PC-3 (cell line): ENCODE measurements at regions not wholly inside any gene's neighbourhood (a gene's known extent, or its start where the extent isn't known, plus 50 kb on each side); places are given as distances from the start of the nearest gene placed in this dataset.
"Not testable (repeated sequence)": the region's sequence is repeated elsewhere in the genome, so short reads cannot be mapped to it uniquely, and the experiment has no call there.

Source experiments
- ATAC-seq: fragments of 200-7000 bp; cut with Tn5 transposase; 2 replicates; pipeline ENCODE4 v1.9.1; 2020; ENCODE audit warnings: mild to moderate bottlenecking, moderate library complexity
- BruUV-seq: library from RNA; stranded (reverse); fragments of 400-500 nt; replicated peaks from 2 replicates; lab custom pipeline; 2021; lab: Mats Ljungman, UMichigan
- CTCF ChIA-PET: fragments of 300-600 bp; sonication (Branson Sonifier 250); formaldehyde crosslinking; loops from one replicate; lab custom pipeline; 2022; ENCODE audit warnings: antibody characterized with exemption; lab: Charles Lee
- POLR2A ChIA-PET: fragments of 300-600 bp; sonication (Branson Sonifier 250); formaldehyde crosslinking; loops from one replicate; lab custom pipeline; 2022; ENCODE audit warnings: antibody characterized with exemption; ENCODE audit not compliant: unreplicated experiment; lab: Charles Lee
- DNase-seq: peaks from one replicate; pipeline ENCODE4 v3.0.0-alpha.2; 2015
- H2AFZ ChIP-seq: fragments of 300-600 bp; sonication (generic); 2 replicates; pipeline ENCODE4 v1.6.0; 2016; ENCODE audit warnings: antibody characterized with exemption, low read length
- H3F3A ChIP-seq: fragments of 300-600 bp; sonication (generic); one replicate; pipeline ENCODE4 v1.6.0; 2017; ENCODE audit warnings: antibody characterized with exemption, low read length, control low read depth, mild to moderate bottlenecking; ENCODE audit not compliant: unreplicated experiment
- H3K27ac ChIP-seq: fragments of 300-600 bp; sonication (generic); 2 replicates; pipeline ENCODE4 v1.5.1; 2016; ENCODE audit warnings: mild to moderate bottlenecking, low read length
- H3K27me3 ChIP-seq: fragments of 300-600 bp; sonication (generic); 2 replicates; pipeline ENCODE4 v1.6.1; 2016; ENCODE audit warnings: low read length, mixed read lengths
- H3K36me3 ChIP-seq: fragments of 300-600 bp; sonication (generic); 2 replicates; pipeline ENCODE4 v1.6.1; 2016; ENCODE audit warnings: low read depth, mixed run types, low read length, mixed read lengths
- H3K4me1 ChIP-seq: fragments of 300-600 bp; sonication (generic); 2 replicates; pipeline ENCODE4 v1.5.1; 2016; ENCODE audit warnings: low read length; ENCODE audit not compliant: insufficient read depth
- H3K4me2 ChIP-seq: fragments of 300-600 bp; sonication (generic); 2 replicates; pipeline ENCODE4 v1.6.0; 2016; ENCODE audit warnings: low read length
- H3K4me3 ChIP-seq: fragments of 300-600 bp; sonication (generic); 2 replicates; pipeline ENCODE4 v1.5.1; 2016; ENCODE audit warnings: mild to moderate bottlenecking, low read length, mixed read lengths
- H3K79me2 ChIP-seq: fragments of 300-600 bp; sonication (generic); 2 replicates; pipeline ENCODE4 v1.6.1; 2017; ENCODE audit warnings: low read length, mixed read lengths
- H3K9ac ChIP-seq: fragments of 300-600 bp; sonication (generic); 2 replicates; pipeline ENCODE4 v1.6.0; 2016; ENCODE audit warnings: mild to moderate bottlenecking, low read length
- H3K9me2 ChIP-seq: fragments of 300-600 bp; sonication (generic); replicated peaks from 2 replicates; pipeline ENCODE4 v1.6.1; 2016; ENCODE audit warnings: mixed run types, low read length, mixed read lengths
- H3K9me3 ChIP-seq: fragments of 300-600 bp; sonication (generic); 2 replicates; pipeline ENCODE4 v1.6.1; 2016; ENCODE audit warnings: low read length, mixed read lengths
- H4K20me1 ChIP-seq: fragments of 300-600 bp; sonication (generic); 2 replicates; pipeline ENCODE4 v1.6.1; 2016; ENCODE audit warnings: low read length, mixed read lengths
- intact Hi-C: fragments of 100-400 bp; cut with micrococcal nuclease; formaldehyde crosslinking; loops from 2 replicates; pipeline ENCODE4 v1.9.0; 2023

DNA sequence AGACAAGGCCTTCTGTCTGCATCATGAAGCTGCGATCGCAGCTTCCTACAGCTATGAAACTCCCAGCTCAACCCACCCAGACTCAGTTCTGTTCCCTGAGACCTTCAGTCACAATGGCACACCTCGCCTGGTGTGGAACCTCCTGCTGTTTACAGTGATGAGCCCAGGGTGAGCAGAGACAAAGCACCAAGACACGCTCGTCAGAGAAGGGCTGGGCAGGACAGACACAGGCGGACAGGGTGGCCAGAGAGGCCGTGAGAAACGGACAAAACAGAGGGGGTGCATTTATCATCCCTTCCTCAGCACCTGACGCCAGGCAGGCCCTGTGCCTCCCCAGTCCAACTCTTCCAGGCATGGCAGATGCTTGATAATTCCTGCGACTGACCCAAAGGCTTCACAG is 178.2 kb downstream of the LMLN start:
- BruUV-seq, H3K27ac ChIP-seq, H3K36me3 ChIP-seq, CTCF ChIA-PET, H2AFZ ChIP-seq, H3K9me2 ChIP-seq, H3K27me3 ChIP-seq, H4K20me1 ChIP-seq, POLR2A ChIA-PET, H3K9me3 ChIP-seq, H3K4me3 ChIP-seq, ATAC-seq, H3K9ac ChIP-seq, H3F3A ChIP-seq, H3K4me2 ChIP-seq, intact Hi-C loops, DNase-seq, H3K79me2 ChIP-seq, H3K4me1 ChIP-seq: not testable (repeated sequence)

DNA sequence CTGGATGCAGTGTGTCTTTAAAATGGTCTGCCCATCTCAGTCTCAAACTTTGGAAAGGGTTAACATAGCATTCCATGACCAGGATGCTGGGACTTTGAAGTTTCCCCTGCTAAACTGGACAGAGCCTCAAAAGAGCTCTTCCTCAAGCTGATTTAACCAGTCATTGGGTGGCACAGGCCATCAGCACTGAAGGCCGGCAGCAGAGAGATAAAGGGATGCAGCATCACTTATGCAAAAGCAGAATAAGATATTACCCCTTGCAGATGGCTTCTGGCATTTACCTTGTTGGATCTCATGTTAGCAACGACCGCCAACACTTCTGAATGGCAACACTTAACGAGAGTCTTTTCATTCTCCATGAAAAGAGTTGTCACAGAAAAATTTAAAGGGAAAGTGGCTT is 179.0 kb downstream of the LMLN start:
- H3K36me3 ChIP-seq, DNase-seq, H3K27me3 ChIP-seq, H3K4me2 ChIP-seq, CTCF ChIA-PET, H3K27ac ChIP-seq, H3F3A ChIP-seq, H3K9me3 ChIP-seq, POLR2A ChIA-PET, H3K4me3 ChIP-seq, H2AFZ ChIP-seq, H3K79me2 ChIP-seq, ATAC-seq, BruUV-seq, H3K9ac ChIP-seq, intact Hi-C loops, H3K4me1 ChIP-seq, H4K20me1 ChIP-seq, H3K9me2 ChIP-seq: not testable (repeated sequence)

DNA sequence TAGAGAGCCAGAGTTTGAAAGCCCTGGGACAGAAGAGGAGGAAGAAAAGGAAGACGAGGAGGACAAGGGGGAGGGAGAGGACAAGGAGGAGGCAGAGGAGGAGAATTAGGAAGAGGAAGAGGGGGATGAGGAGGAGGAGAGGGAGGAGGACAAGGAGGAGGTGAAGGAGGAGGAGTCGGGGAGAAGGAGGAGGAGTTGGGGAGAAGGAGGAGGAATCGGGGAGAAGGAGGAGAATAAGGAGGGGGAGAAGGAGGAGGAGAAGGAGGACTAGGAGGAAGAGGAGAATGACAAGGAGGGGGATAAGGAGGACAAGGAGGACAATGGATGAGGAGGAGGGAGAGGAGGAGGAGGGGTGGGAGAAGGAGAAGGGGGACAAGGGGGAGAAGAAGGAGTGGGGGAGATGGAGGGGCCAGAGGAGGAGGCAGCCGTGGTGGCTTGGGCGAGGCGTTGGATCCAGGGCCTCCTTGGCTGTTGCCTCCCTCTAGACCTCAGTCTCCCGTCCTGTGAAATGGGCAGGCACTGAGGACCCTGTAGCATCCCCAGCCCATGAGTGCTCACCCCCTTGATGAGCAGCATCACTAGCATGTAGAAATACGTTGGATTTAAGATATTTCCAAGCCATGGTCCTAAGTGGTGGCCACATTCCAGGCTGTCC is 179.6 kb downstream of the LMLN start:
- H3K27ac ChIP-seq, H3K36me3 ChIP-seq, intact Hi-C loops, H2AFZ ChIP-seq, H3K27me3 ChIP-seq, H3K79me2 ChIP-seq, DNase-seq, H3K9ac ChIP-seq, ATAC-seq, POLR2A ChIA-PET, H3K9me2 ChIP-seq, H3K4me3 ChIP-seq, CTCF ChIA-PET, BruUV-seq, H4K20me1 ChIP-seq, H3K9me3 ChIP-seq, H3K4me1 ChIP-seq, H3K4me2 ChIP-seq, H3F3A ChIP-seq: not testable (repeated sequence)

DNA sequence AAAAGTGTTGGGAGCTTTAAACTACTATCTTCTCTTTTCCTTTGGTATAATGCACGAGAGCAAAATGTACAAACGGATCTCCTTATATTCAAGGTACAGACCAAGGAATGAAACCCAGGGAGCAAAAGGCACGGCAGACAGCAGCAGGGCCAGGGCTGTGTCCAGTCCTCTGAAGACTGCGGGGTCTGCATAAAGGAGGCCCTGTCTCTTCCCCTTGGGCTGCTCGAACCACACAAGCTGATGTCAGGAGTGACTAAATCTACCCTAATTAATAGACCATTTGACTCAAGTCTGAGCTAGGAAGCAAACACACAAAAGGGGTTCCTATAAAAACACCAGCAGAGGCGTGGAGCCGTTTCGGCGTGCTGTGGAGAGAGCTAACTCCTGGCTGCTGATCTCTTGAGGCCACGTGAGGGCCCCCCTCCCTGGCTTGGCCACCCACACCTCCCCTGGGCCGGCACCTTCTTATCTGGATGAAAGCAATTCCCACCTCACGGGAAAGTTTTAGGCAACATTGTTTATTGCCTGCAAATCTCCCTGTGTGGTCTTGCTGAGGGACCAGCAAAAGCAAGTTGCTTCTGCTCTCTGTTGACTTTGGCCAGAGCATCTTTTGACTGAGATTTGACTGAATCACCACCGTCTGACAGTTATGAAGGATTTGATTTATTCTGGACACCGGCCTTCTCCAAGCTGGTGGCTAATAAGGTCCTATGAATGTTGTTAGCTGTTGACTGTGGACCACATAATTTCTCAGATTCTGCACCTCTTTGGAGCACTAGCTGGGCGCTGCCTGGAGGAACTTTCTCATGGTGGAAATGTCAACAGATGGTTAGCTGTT is 183.5 kb downstream of the LMLN start:
- H3K36me3 ChIP-seq, H3K79me2 ChIP-seq, H3K4me1 ChIP-seq, H3K9me2 ChIP-seq, DNase-seq, H2AFZ ChIP-seq, H3K27ac ChIP-seq, H3K9ac ChIP-seq, H3K9me3 ChIP-seq, POLR2A ChIA-PET, H3K4me2 ChIP-seq, H3K27me3 ChIP-seq, H3K4me3 ChIP-seq, H4K20me1 ChIP-seq, intact Hi-C loops, H3F3A ChIP-seq, BruUV-seq, CTCF ChIA-PET: not testable (repeated sequence)
- peak; percentile 32 for ATAC-seq

DNA sequence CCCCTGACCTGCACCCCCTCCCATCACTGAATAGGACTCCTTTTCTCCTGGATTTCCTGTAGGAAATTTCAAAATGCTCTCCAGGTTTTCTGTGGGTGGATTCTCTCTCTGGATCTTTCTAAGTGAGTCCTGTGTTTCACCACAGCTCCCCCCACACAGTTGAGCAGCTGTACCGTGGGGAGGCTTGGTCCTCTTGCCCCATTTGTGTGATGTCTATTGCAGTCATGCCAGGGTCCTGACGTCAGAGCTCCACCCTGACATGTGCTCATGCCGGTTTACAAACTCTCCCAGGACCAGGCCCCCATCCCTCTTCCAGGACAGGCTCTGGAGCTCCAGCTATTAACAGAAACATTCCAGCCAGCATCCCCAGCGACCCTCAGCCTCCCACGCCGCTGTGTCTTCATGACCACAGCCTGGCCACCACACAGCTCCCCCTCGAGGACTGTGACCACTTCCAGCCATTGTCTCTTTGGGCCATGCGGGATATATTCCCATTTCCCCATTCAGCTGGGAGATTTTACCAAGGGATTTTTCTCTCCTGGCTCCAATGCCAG is 185.3 kb downstream of the LMLN start:
- H3F3A ChIP-seq, BruUV-seq: not testable (repeated sequence)

DNA sequence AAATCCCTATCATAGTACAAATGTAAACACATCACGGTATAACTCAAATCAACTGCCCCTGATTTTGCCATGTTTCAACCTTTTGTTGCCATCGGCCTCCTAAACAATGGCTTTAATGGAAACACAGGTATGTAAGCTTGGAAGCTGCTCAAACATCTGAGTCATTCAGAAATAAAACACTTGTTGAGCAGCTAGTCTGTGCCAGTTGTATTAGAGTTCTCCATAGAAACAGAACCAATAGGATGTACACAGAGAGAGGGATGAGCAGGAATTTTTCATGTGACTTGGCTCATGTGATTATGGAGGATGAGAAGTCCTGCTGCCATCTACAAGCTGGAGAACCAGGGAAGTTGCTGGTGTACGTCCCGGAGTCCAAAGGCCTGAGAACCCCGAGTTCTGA is 186.1 kb downstream of the LMLN start:
- H2AFZ ChIP-seq, H3K27me3 ChIP-seq, H3K79me2 ChIP-seq, BruUV-seq, H3K4me1 ChIP-seq, H3K9me2 ChIP-seq, CTCF ChIA-PET, H3K27ac ChIP-seq, H3K9ac ChIP-seq, POLR2A ChIA-PET, H3F3A ChIP-seq, H3K4me2 ChIP-seq, H3K9me3 ChIP-seq, H3K4me3 ChIP-seq, intact Hi-C loops, H4K20me1 ChIP-seq, H3K36me3 ChIP-seq: not testable (repeated sequence)
- DNase-seq (peak; percentile 77), ATAC-seq (peak; percentile 77)

More for the DNA sequence above, 185.3 kb downstream of the LMLN start:
- H3K4me3 ChIP-seq, H3K4me2 ChIP-seq, H3K4me1 ChIP-seq, ATAC-seq, H3K79me2 ChIP-seq, H3K27me3 ChIP-seq, CTCF ChIA-PET, H4K20me1 ChIP-seq, H3K9ac ChIP-seq, H3K9me3 ChIP-seq, H3K36me3 ChIP-seq, H2AFZ ChIP-seq, H3K9me2 ChIP-seq, POLR2A ChIA-PET, DNase-seq, intact Hi-C loops, H3K27ac ChIP-seq: not testable (repeated sequence)
